ENCODE measurements at regions not wholly inside any gene's neighbourhood (a gene's known extent, or its start where the extent isn't known, plus 50 kb on each side); places are given as distances from the start of the nearest gene placed in this dataset.

- no peak overlapping the region for H2AFZ ChIP-seq (ENCODE audit: low read length)
- no peaks in the 10 kb centered on the region for H4K20me1 ChIP-seq (ENCODE audit: insufficient read depth, low read length)
- no peaks in the 10 kb centered on the region for H3K36me3 ChIP-seq (ENCODE audit: insufficient read depth, low read length)
- no peaks in the 10 kb centered on the region for H3K27me3 ChIP-seq (ENCODE audit: insufficient read depth, low read length)
- no peak for DNase-seq (ENCODE audit: insufficient read length, low spot score, missing footprints)
- no peaks in the 10 kb centered on the region for H3K9me3 ChIP-seq (ENCODE audit: low read depth, low read length)
- H3K4me2 ChIP-seq (ENCODE audit: insufficient read depth, low read length), result no peak overlapping the region
- no peak for TF ChIP-seq CTCF (IDR thresholded peaks at IDR 0.05; ENCODE audit: extremely low read depth, low read depth, low read length)
- H3K4me1 ChIP-seq (ENCODE audit: insufficient read depth, low read length), result no peaks in the 10 kb centered on the region
- H3K79me2 ChIP-seq (ENCODE audit: insufficient read depth, low read length), result no peaks in the 10 kb centered on the region
- H3K4me3 ChIP-seq (ENCODE audit: insufficient read depth, low read length), result no peak overlapping the region
- H3K27ac ChIP-seq (ENCODE audit: low read depth, low read length), result no peak overlapping the region
Observed at GRCh38 chr7:34552502-34552901, 105.5 kb upstream of the NPSR1 start.

- no peak for DNase-seq (ENCODE audit: insufficient read length, low spot score, missing footprints)
- no peak overlapping the region for H3K27ac ChIP-seq (ENCODE audit: low read depth, low read length)
- no peak overlapping the region for H3K4me3 ChIP-seq (ENCODE audit: insufficient read depth, low read length)
- TF ChIP-seq CTCF (IDR thresholded peaks at IDR 0.05; ENCODE audit: extremely low read depth, low read depth, low read length), result no peak
- H3K79me2 ChIP-seq (ENCODE audit: insufficient read depth, low read length), result no peaks in the 10 kb centered on the region
- H3K36me3 ChIP-seq (ENCODE audit: insufficient read depth, low read length), result no peaks in the 10 kb centered on the region
- no peak overlapping the region for H3K4me2 ChIP-seq (ENCODE audit: insufficient read depth, low read length)
- H3K9me3 ChIP-seq (ENCODE audit: low read depth, low read length), result no peaks in the 10 kb centered on the region
- H2AFZ ChIP-seq (ENCODE audit: low read length), result no peak overlapping the region
- H3K4me1 ChIP-seq (ENCODE audit: insufficient read depth, low read length), result no peaks in the 10 kb centered on the region
- no peaks in the 10 kb centered on the region for H4K20me1 ChIP-seq (ENCODE audit: insufficient read depth, low read length)
- no peaks in the 10 kb centered on the region for H3K27me3 ChIP-seq (ENCODE audit: insufficient read depth, low read length)
Observed at GRCh38 chr7:34558022-34558421, 100.0 kb upstream of the NPSR1 start.

- Histone ChIP-seq H2AFZ (ENCODE audit: low read length) (no peak overlapping the region), H3K27me3 (ENCODE audit: insufficient read depth, low read length) (no peaks in the 10 kb centered on the region), H3K36me3 (ENCODE audit: insufficient read depth, low read length) (no peaks in the 10 kb centered on the region), H3K27ac (ENCODE audit: low read depth, low read length) (no peak overlapping the region), H3K4me2 (ENCODE audit: insufficient read depth, low read length) (no peak overlapping the region), H3K79me2 (ENCODE audit: insufficient read depth, low read length) (no peaks in the 10 kb centered on the region), H3K4me1 (ENCODE audit: insufficient read depth, low read length) (no peaks in the 10 kb centered on the region), H3K4me3 (ENCODE audit: insufficient read depth, low read length) (no peak overlapping the region), H3K9me3 (ENCODE audit: low read depth, low read length) (no peaks in the 10 kb centered on the region), H4K20me1 (ENCODE audit: insufficient read depth, low read length) (no peaks in the 10 kb centered on the region)
- DNase-seq (ENCODE audit: insufficient read length, low spot score, missing footprints), result no peak
- no peak for TF ChIP-seq CTCF (IDR thresholded peaks at IDR 0.05; ENCODE audit: extremely low read depth, low read depth, low read length)
Observed at GRCh38 chr7:34564091-34564490, 93.9 kb upstream of the NPSR1 start.

- no peak overlapping the region for H3K4me2 ChIP-seq (ENCODE audit: insufficient read depth, low read length)
- H2AFZ ChIP-seq (ENCODE audit: low read length), result no peak overlapping the region
- H4K20me1 ChIP-seq (ENCODE audit: insufficient read depth, low read length), result no peaks in the 10 kb centered on the region
- no peak for TF ChIP-seq CTCF (IDR thresholded peaks at IDR 0.05; ENCODE audit: extremely low read depth, low read depth, low read length)
- no peaks in the 10 kb centered on the region for H3K27me3 ChIP-seq (ENCODE audit: insufficient read depth, low read length)
- no peak overlapping the region for H3K27ac ChIP-seq (ENCODE audit: low read depth, low read length)
- H3K4me1 ChIP-seq (ENCODE audit: insufficient read depth, low read length), result no peaks in the 10 kb centered on the region
- no peaks in the 10 kb centered on the region for H3K9me3 ChIP-seq (ENCODE audit: low read depth, low read length)
- no peak for DNase-seq (ENCODE audit: insufficient read length, low spot score, missing footprints)
- no peaks in the 10 kb centered on the region for H3K36me3 ChIP-seq (ENCODE audit: insufficient read depth, low read length)
- no peak overlapping the region for H3K4me3 ChIP-seq (ENCODE audit: insufficient read depth, low read length)
- H3K79me2 ChIP-seq (ENCODE audit: insufficient read depth, low read length), result no peaks in the 10 kb centered on the region
Observed at GRCh38 chr7:34567906-34568305, 90.1 kb upstream of the NPSR1 start.
